ENCODE measurements at regions not wholly inside any gene's neighbourhood (a gene's known extent, or its start where the extent isn't known, plus 50 kb on each side); places are given as distances from the start of the nearest gene placed in this dataset.

DNA sequence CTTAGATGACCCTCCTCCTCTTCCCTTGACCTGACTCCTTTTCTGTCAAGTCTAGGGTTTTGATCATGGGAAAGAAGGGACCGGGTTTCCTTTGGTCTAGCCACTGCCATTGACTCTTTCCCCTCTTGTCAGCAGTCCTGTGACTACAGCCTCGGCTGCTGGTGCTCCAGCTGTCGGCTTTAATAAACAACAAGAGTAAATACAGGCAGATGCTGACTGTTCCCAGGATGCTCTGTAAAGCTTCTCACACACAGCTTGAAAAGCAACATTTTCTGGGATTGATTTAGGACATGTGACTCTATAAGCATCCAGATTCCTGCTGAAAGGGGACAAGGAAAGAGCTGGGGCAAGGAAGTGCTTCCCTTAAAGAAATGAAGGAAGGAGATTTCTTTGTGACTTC, 53.5 kb upstream of the CTTNBP2NL start:
- TF ChIP-seq EP300 (conservative IDR thresholded peaks at IDR 0.05; ENCODE audit: poor library complexity, severe bottlenecking) (no peak), TAF1 (IDR thresholded peaks at IDR 0.05; ENCODE audit: low read depth) (no peak), RAD21 (conservative IDR thresholded peaks at IDR 0.05) (no peak), POLR2AphosphoS5 (IDR thresholded peaks at IDR 0.05) (no peak)
- TF ChIP-seq, protein P1, sequence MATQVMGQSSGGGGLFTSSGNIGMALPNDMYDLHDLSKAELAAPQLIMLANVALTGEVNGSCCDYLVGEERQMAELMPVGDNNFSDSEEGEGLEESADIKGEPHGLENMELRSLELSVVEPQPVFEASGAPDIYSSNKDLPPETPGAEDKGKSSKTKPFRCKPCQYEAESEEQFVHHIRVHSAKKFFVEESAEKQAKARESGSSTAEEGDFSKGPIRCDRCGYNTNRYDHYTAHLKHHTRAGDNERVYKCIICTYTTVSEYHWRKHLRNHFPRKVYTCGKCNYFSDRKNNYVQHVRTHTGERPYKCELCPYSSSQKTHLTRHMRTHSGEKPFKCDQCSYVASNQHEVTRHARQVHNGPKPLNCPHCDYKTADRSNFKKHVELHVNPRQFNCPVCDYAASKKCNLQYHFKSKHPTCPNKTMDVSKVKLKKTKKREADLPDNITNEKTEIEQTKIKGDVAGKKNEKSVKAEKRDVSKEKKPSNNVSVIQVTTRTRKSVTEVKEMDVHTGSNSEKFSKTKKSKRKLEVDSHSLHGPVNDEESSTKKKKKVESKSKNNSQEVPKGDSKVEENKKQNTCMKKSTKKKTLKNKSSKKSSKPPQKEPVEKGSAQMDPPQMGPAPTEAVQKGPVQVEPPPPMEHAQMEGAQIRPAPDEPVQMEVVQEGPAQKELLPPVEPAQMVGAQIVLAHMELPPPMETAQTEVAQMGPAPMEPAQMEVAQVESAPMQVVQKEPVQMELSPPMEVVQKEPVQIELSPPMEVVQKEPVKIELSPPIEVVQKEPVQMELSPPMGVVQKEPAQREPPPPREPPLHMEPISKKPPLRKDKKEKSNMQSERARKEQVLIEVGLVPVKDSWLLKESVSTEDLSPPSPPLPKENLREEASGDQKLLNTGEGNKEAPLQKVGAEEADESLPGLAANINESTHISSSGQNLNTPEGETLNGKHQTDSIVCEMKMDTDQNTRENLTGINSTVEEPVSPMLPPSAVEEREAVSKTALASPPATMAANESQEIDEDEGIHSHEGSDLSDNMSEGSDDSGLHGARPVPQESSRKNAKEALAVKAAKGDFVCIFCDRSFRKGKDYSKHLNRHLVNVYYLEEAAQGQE (IDR thresholded peaks at IDR 0.05; ENCODE audit: borderline replicate concordance): no peak
- TF ChIP-seq, protein P2, sequence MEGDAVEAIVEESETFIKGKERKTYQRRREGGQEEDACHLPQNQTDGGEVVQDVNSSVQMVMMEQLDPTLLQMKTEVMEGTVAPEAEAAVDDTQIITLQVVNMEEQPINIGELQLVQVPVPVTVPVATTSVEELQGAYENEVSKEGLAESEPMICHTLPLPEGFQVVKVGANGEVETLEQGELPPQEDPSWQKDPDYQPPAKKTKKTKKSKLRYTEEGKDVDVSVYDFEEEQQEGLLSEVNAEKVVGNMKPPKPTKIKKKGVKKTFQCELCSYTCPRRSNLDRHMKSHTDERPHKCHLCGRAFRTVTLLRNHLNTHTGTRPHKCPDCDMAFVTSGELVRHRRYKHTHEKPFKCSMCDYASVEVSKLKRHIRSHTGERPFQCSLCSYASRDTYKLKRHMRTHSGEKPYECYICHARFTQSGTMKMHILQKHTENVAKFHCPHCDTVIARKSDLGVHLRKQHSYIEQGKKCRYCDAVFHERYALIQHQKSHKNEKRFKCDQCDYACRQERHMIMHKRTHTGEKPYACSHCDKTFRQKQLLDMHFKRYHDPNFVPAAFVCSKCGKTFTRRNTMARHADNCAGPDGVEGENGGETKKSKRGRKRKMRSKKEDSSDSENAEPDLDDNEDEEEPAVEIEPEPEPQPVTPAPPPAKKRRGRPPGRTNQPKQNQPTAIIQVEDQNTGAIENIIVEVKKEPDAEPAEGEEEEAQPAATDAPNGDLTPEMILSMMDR (IDR thresholded peaks at IDR 0.05; ENCODE audit: poor library complexity, severe bottlenecking): no peak
- Histone ChIP-seq H4K20me1 (ENCODE audit: insufficient read depth) (no peaks in the 10 kb centered on the region), H3K9me2 (ENCODE audit: insufficient read depth, low read length) (no peaks in the 10 kb centered on the region), H2AFZ (ENCODE audit: low read depth, low read length) (no peak overlapping the region), H3K27me3 (ENCODE audit: insufficient read depth, low read depth, low read length) (no peaks in the 10 kb centered on the region), H3K9ac (ENCODE audit: low read length) (no peak overlapping the region), H3K4me2 (ENCODE audit: low read length) (no peak overlapping the region), H3K9me3 (ENCODE audit: low read length) (no peaks in the 10 kb centered on the region), H3K27ac (ENCODE audit: low read length) (no peak overlapping the region), H3F3A (ENCODE audit: insufficient read depth, low read length, poor library complexity, severe bottlenecking) (no peaks in the 10 kb centered on the region), H3K4me3 (ENCODE audit: low read length) (no peak overlapping the region), H3K36me3 (ENCODE audit: insufficient read depth, low read length) (no peaks in the 10 kb centered on the region), H3K79me2 (replicated peaks; ENCODE audit: insufficient read depth, low read length) (no peaks in the 10 kb centered on the region)

DNA sequence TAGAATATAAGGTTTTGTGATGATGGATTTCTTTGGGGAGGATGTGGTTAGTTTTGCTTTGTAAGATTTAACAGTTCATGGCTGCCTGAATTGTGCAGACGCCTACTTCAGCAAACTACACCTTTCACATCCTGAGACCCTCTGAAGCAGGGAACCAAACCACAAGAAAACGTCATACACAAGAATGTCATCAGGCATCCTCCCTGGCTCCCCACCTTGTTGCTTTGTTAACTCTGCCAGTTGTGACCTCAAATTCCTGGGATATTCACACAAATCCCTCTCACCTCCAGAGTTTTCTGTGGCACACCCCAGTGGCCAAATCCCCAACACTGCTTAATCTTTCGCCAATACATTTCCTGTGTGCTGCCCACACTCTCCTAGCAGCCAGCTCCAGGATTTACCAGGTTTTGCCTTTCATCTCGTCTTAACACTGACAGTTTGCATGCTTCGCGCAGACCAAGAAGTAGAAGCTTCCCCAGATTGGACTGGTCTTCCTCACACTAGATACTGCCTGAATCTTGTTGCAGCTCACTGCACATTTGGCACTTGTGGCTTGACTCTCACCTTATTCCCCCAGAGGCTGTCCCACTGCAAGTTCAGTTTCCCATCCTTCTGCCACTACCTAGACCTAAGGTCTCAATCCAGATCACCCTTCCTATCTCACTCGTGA, 51.1 kb upstream of the CTTNBP2NL start:
- H3K79me2 ChIP-seq (replicated peaks; ENCODE audit: insufficient read depth, low read length): no peaks in the 10 kb centered on the region
- H3F3A ChIP-seq (ENCODE audit: insufficient read depth, low read length, poor library complexity, severe bottlenecking): no peaks in the 10 kb centered on the region
- TF ChIP-seq TAF1 (IDR thresholded peaks at IDR 0.05; ENCODE audit: low read depth) (no peak), EZH2 (IDR thresholded peaks at IDR 0.05; ENCODE audit: borderline replicate concordance, insufficient read depth, low read length, poor library complexity, severe bottlenecking) (no peak), RAD21 (conservative IDR thresholded peaks at IDR 0.05) (no peak), EP300 (conservative IDR thresholded peaks at IDR 0.05; ENCODE audit: poor library complexity, severe bottlenecking) (no peak), POLR2AphosphoS5 (IDR thresholded peaks at IDR 0.05) (no peak), SMC3 (conservative IDR thresholded peaks at IDR 0.05; ENCODE audit: poor library complexity) (no peak), MXI1 (conservative IDR thresholded peaks at IDR 0.05; ENCODE audit: poor library complexity, severe bottlenecking) (no peak)
- TF ChIP-seq, protein P2 (IDR thresholded peaks at IDR 0.05; ENCODE audit: poor library complexity, severe bottlenecking): no peak
- TF ChIP-seq, protein P1 (IDR thresholded peaks at IDR 0.05; ENCODE audit: borderline replicate concordance): no peak
- H3K27ac ChIP-seq (ENCODE audit: low read length): no peak overlapping the region
- H3K27me3 ChIP-seq (ENCODE audit: insufficient read depth, low read depth, low read length): no peaks in the 10 kb centered on the region
- no peaks in the 10 kb centered on the region for H4K20me1 ChIP-seq (ENCODE audit: insufficient read depth)
- H2AFZ ChIP-seq (ENCODE audit: low read depth, low read length): no peak overlapping the region
- H3K9me2 ChIP-seq (ENCODE audit: insufficient read depth, low read length): no peaks in the 10 kb centered on the region
- no peak overlapping the region for H3K4me2 ChIP-seq (ENCODE audit: low read length)
- no peak overlapping the region for H3K4me3 ChIP-seq (ENCODE audit: low read length)
- H3K36me3 ChIP-seq (ENCODE audit: insufficient read depth, low read length): no peaks in the 10 kb centered on the region
- no peaks in the 10 kb centered on the region for H3K9me3 ChIP-seq (ENCODE audit: low read length)
- no peak overlapping the region for H3K9ac ChIP-seq (ENCODE audit: low read length)
